OCI-LY3 (cell line): ENCODE measurements at regions not wholly inside any gene's neighbourhood (a gene's known extent, or its start where the extent isn't known, plus 50 kb on each side); places are given as distances from the start of the nearest gene placed in this dataset.

Source experiments
- CTCF ChIP-seq: fragments of 200-600, 300-600 bp; sonication (generic); IDR thresholded peaks from 2 replicates; pipeline ENCODE4 v1.5.1; 2014; ENCODE audit warnings: antibody characterized with exemption, low read length, low read depth
- EZH2phosphoT487 ChIP-seq: fragments of 200-600 bp; shearing (Covaris generic); IDR thresholded peaks from 2 replicates; pipeline ENCODE4 v1.6.1; 2018; ENCODE audit warnings: antibody characterized with exemption, mixed run types, low read depth

- TF ChIP-seq CTCF (no peak), EZH2phosphoT487 (no peak)
Observed at GRCh38 chr7:106346678-106347217, 62.0 kb upstream of the NAMPT start.
